H1 (cell line): ENCODE measurements at regions not wholly inside any gene's neighbourhood (a gene's known extent, or its start where the extent isn't known, plus 50 kb on each side); places are given as distances from the start of the nearest gene placed in this dataset.

Experiments
- CTCF ChIA-PET: fragments of 300-600 bp; sonication (Branson Sonifier 250); formaldehyde crosslinking; loops from one replicate; lab custom pipeline; 2021; ENCODE audit not compliant: partially characterized antibody; lab: Charles Lee
- POLR2A ChIA-PET: fragments of 300-600 bp; sonication (Branson Sonifier 250); formaldehyde crosslinking; loops from one replicate; lab custom pipeline; 2021; ENCODE audit warnings: inconsistent platforms; ENCODE audit not compliant: partially characterized antibody; lab: Charles Lee
- DNase-seq, 2 experiments: peaks; one replicate each; pipeline versions ENCODE4 v3.0.0 to v3.0.0-alpha.2; 2010 to 2022; ENCODE audit warnings: low spot score in 2 of 2, low read depth in 1 of 2, mixed read lengths in 1 of 2
- FAIRE-seq: peaks from 2 replicates; lab custom pipeline; 2011; peaks lifted over from hg19 to GRCh38; lab: Jason Lieb, UNC
- H2AFZ ChIP-seq: 2 replicates; pipeline ENCODE4 v1.8.1; 2012; ENCODE audit warnings: low read length, inconsistent platforms
- H2AK5ac ChIP-seq: 2 replicates; pipeline ENCODE4 v1.6.1; 2013; ENCODE audit warnings: low read depth, low read length
- H2BK120ac ChIP-seq: replicated peaks from 2 replicates; pipeline ENCODE3; 2013; ENCODE audit warnings: low read depth, low read length, inconsistent platforms
- H2BK12ac ChIP-seq: 2 replicates; pipeline ENCODE4 v1.6.1; 2013; ENCODE audit warnings: low read depth, low read length
- H2BK15ac ChIP-seq: 2 replicates; pipeline ENCODE4 v1.6.1; 2013; ENCODE audit warnings: low read length
- H2BK20ac ChIP-seq: 2 replicates; pipeline ENCODE4 v1.6.1; 2013; ENCODE audit warnings: low read length
- H2BK5ac ChIP-seq: 2 replicates; pipeline ENCODE4 v1.6.1; 2013; ENCODE audit warnings: low read depth, low read length
- H3K14ac ChIP-seq: 2 replicates; pipeline ENCODE4 v1.6.1; 2013; ENCODE audit warnings: inconsistent platforms; ENCODE audit not compliant: insufficient read length
- H3K18ac ChIP-seq: 2 replicates; pipeline ENCODE4 v1.6.1; 2013; ENCODE audit warnings: low read length; ENCODE audit errors: extremely low read depth
- H3K23ac ChIP-seq: 2 replicates; pipeline ENCODE4 v1.6.1; 2013; ENCODE audit warnings: inconsistent platforms; ENCODE audit not compliant: insufficient read length
- H3K23me2 ChIP-seq: 2 replicates; pipeline ENCODE4 v1.6.1; 2013; ENCODE audit warnings: low read depth, low read length
- H3K27ac ChIP-seq: 2 replicates; pipeline ENCODE4 v1.6.1; 2011; ENCODE audit warnings: low read depth, low read length, inconsistent platforms
- H3K27me3 ChIP-seq, 4 experiments: replicated peaks in 1 of 4; 1 replicate in 1 of 4; 2 replicates in 3 of 4; pipeline versions ENCODE4 v1.6.1 to v1.8.1; 2011 to 2013; ENCODE audit warnings: low read length in 3 of 4, mild to moderate bottlenecking in 3 of 4, inconsistent platforms in 2 of 4, mixed read lengths in 2 of 4, moderate library complexity in 1 of 4; ENCODE audit not compliant: control insufficient read depth in 3 of 4, insufficient read depth in 3 of 4; ENCODE audit errors: extremely low read depth in 1 of 4
- H3K36me3 ChIP-seq, 4 experiments: 2 replicates each; pipeline versions ENCODE4 v1.6.1 to v1.8.1; 2011 to 2013; ENCODE audit warnings: mild to moderate bottlenecking in 4 of 4, low read length in 3 of 4, moderate library complexity in 2 of 4, control low read depth in 1 of 4, inconsistent platforms in 1 of 4; ENCODE audit not compliant: insufficient read depth in 4 of 4, control insufficient read depth in 2 of 4
- H3K4ac ChIP-seq: replicated peaks from 2 replicates; pipeline ENCODE3; 2013; ENCODE audit warnings: low read length, low read depth, mixed read lengths, inconsistent platforms; ENCODE audit not compliant: insufficient read length
- H3K4me1 ChIP-seq, 4 experiments: replicated peaks in 1 of 4; 1 replicate in 1 of 4; 2 replicates in 3 of 4; pipeline versions ENCODE4 v1.6.1 to v1.8.1; 2011 to 2013; ENCODE audit warnings: low read length in 3 of 4, inconsistent platforms in 2 of 4, mixed read lengths in 1 of 4; ENCODE audit not compliant: insufficient read depth in 4 of 4, control insufficient read depth in 3 of 4
- H3K4me2 ChIP-seq, 2 experiments: 2 replicates each; pipeline versions ENCODE4 v1.6.1 to v1.8.1; 2011 to 2013; ENCODE audit warnings: low read depth in 2 of 2, low read length in 2 of 2, control low read depth in 1 of 2, inconsistent platforms in 1 of 2, mild to moderate bottlenecking in 1 of 2; ENCODE audit not compliant: insufficient read depth in 1 of 2
- H3K4me3 ChIP-seq, 4 experiments: fragments of 200-600, 300-600 bp in 1 of 4; sonication (generic), shearing (Covaris generic), sonication (Bioruptor Twin) in 1 of 4; 2 replicates each; pipeline versions ENCODE4 v1.5.1 to v1.8.1; 2011 to 2016; ENCODE audit warnings: low read length in 4 of 4, low read depth in 3 of 4, control low read depth in 2 of 4, inconsistent platforms in 2 of 4, mild to moderate bottlenecking in 2 of 4, mixed read lengths in 1 of 4, moderate library complexity in 1 of 4; ENCODE audit not compliant: insufficient read depth in 2 of 4; ENCODE audit errors: extremely low read depth in 1 of 4
- H3K56ac ChIP-seq: replicated peaks from 2 replicates; pipeline ENCODE3; 2013; ENCODE audit warnings: low read depth, mild to moderate bottlenecking, mixed read lengths, low read length, inconsistent platforms; ENCODE audit not compliant: insufficient read length
- H3K79me1 ChIP-seq: 2 replicates; pipeline ENCODE4 v1.6.1; 2013; ENCODE audit warnings: low read depth, low read length, control low read depth
- H3K79me2 ChIP-seq, 2 experiments: 2 replicates each; pipeline versions ENCODE4 v1.6.1 to v1.8.1; 2012 to 2013; ENCODE audit warnings: low read length in 2 of 2, mild to moderate bottlenecking in 2 of 2, inconsistent platforms in 1 of 2; ENCODE audit not compliant: insufficient read depth in 2 of 2, control insufficient read depth in 1 of 2
- H3K9ac ChIP-seq, 4 experiments: replicated peaks in 1 of 4; 1 replicate in 1 of 4; 2 replicates in 3 of 4; pipeline versions ENCODE4 v1.6.1 to v1.8.1; 2011 to 2013; ENCODE audit warnings: low read depth in 3 of 4, low read length in 3 of 4, control low read depth in 2 of 4, mild to moderate bottlenecking in 2 of 4, moderate library complexity in 2 of 4, inconsistent platforms in 1 of 4; ENCODE audit errors: extremely low read depth in 1 of 4
- H3K9me3 ChIP-seq, 2 experiments: 2 replicates each; pipeline versions ENCODE4 v1.6.1 to v1.8.1; 2012 to 2013; ENCODE audit warnings: mild to moderate bottlenecking in 2 of 2, moderate library complexity in 2 of 2, control low read depth in 1 of 2, inconsistent platforms in 1 of 2, low read depth in 1 of 2, low read length in 1 of 2, mixed read lengths in 1 of 2; ENCODE audit not compliant: insufficient read depth in 2 of 2
- H4K20me1 ChIP-seq, 2 experiments: replicated peaks in 1 of 2; 2 replicates each; pipeline versions ENCODE3 to v1.8.1; 2011 to 2013; ENCODE audit warnings: inconsistent platforms in 2 of 2, low read length in 2 of 2, mild to moderate bottlenecking in 1 of 2; ENCODE audit not compliant: insufficient read depth in 2 of 2, control insufficient read depth in 1 of 2
- H4K5ac ChIP-seq: 2 replicates; pipeline ENCODE4 v1.6.1; 2013; ENCODE audit warnings: low read length, low read depth, mixed read lengths, inconsistent platforms; ENCODE audit not compliant: insufficient read length
- H4K8ac ChIP-seq: 2 replicates; pipeline ENCODE4 v1.8.0; 2013; ENCODE audit warnings: mild to moderate bottlenecking, moderate library complexity, low read length, inconsistent platforms; ENCODE audit not compliant: insufficient read depth; ENCODE audit errors: extremely low read depth
- H4K91ac ChIP-seq: replicated peaks from 2 replicates; pipeline ENCODE3; 2013; ENCODE audit warnings: low read length, mixed read lengths, inconsistent platforms; ENCODE audit not compliant: insufficient read length
- EZH2 ChIP-seq: fragments of 200-600 bp; sonication (generic); IDR thresholded peaks from 2 replicates; pipeline ENCODE4 v1.7.1; 2012; ENCODE audit warnings: low read depth, mild to moderate bottlenecking, moderate library complexity, low read length, inconsistent platforms; ENCODE audit not compliant: severe bottlenecking
- GTF2F1 ChIP-seq: IDR thresholded peaks from 2 replicates; pipeline ENCODE4 v1.6.1; 2012; ENCODE audit warnings: low read depth, low read length, improper control_type of control experiment, borderline replicate concordance
- KDM4A ChIP-seq: IDR thresholded peaks from one replicate; pipeline ENCODE4 v1.7.1; 2012; ENCODE audit warnings: low read depth, mild to moderate bottlenecking, moderate library complexity, low read length, inconsistent platforms; ENCODE audit not compliant: severe bottlenecking
- RNF2 ChIP-seq: fragments of 200-900, 300-1000 bp; sonication (generic); IDR thresholded peaks from 2 replicates; pipeline ENCODE4 v1.7.1; 2016; ENCODE audit warnings: borderline replicate concordance, low read depth, mild to moderate bottlenecking, antibody characterized with exemption, low read length; ENCODE audit not compliant: poor library complexity, severe bottlenecking; ENCODE audit errors: missing control alignments
- TBP ChIP-seq: IDR thresholded peaks from 2 replicates; pipeline ENCODE4 v1.6.1; 2011; ENCODE audit warnings: low read depth, low read length, improper control_type of control experiment
- WGBS, 2 experiments: shearing (Covaris generic) in 1 of 2; methylation state at CpG; one replicate each; pipeline versions ENCODE4 v1.1.6 to v1.1.7; 2013 to 2015; ENCODE audit warnings: low lambda C conversion rate in 2 of 2, mixed read lengths in 2 of 2, inconsistent platforms in 1 of 2, low coverage in 1 of 2, missing lambda C conversion rate in 1 of 2; ENCODE audit not compliant: insufficient replicate concordance in 2 of 2, insufficient coverage in 1 of 2, insufficient read length in 1 of 2; ENCODE audit errors: extremely low coverage in 1 of 2, missing lambda C conversion rate in 1 of 2; 5-methylcytosine and 5-hydroxymethylcytosine counted together
- TF ChIP-seq, protein P1 (sequence below): IDR thresholded peaks from 2 replicates; pipeline ENCODE4 v1.6.1; 2012; ENCODE audit warnings: inconsistent platforms

DNA sequence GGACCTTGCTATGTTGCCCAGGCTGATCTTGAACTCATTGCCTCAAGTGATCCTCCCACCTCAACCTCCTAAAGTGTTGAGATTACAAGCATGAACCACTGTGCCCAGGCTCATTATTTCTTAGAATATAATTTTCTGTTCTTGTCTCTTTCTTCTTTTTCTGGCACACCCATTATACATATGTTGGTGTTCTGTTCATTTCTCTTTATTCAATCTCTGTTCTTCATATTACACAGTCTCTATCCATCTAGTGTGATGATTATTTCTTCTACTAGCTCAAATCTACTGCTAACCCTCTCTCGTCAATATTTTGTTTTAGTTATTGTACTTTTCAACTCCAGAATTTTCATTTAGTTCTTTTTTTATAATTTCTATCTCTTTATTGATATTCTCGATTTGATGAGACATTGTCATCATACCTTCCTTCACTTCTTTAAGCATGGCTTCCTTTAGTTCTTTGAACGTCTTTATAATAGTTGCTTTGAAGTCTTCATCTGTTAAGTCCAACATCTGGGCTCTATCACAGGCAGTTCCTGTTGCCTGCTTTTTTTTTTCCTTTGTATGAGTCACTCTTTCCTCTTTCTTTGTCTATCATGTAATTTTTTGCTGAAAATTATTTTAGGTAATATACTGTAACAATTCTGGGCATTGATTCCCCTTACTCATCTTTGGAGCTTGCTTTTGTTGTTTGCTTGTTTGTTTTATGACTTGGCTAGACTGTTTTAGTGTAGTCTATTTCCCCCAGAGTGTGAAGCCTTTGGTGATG is 196.4 kb upstream of the NABP1 start:
- Histone ChIP-seq H3K79me2 (no peaks in the 10 kb centered on the region), H2BK5ac (no peak overlapping the region), H4K91ac (no peak overlapping the region), H4K8ac (no peak overlapping the region), H3K56ac (no peak overlapping the region), H2AFZ (no peak overlapping the region), H3K4ac (no peak overlapping the region), H3K4me2 (no peak overlapping the region), H3K23me2 (no peaks in the 10 kb centered on the region; the same call in 1 of the 2 replicates), H3K18ac (no peak overlapping the region), H3K23ac (no peak overlapping the region), H3K4me1 (peaks cover 0 to 5% (median under 1%) of the 10 kb centered on the region in 4 experiments; a peak in 3 of 7 replicates), H4K20me1 (no peaks in the 10 kb centered on the region), H3K4me3 (no peak overlapping the region), H3K9me3 (peaks cover 0 to 10% of the 10 kb centered on the region in 2 experiments; a peak in 1 of 4 replicates), H3K14ac (no peak overlapping the region), H2BK120ac (no peak overlapping the region), H3K27me3 (no peaks in the 10 kb centered on the region), H3K79me1 (no peaks in the 10 kb centered on the region), H2AK5ac (no peak overlapping the region), H2BK20ac (no peak overlapping the region), H4K5ac (no peak overlapping the region), H3K9ac (no peak overlapping the region), H3K36me3 (no peaks in the 10 kb centered on the region), H2BK15ac (no peak overlapping the region), H2BK12ac (no peak overlapping the region), H3K27ac (no peak overlapping the region)
- ChIA-PET POLR2A (no interaction called here), CTCF (interaction anchor here (0.7 to 2.1 kb wide), 7 partner anchors 9 to 57 kb away, joined by 3 to 5 read pairs (median 3); no protein-coding TSS in a partner anchor)
- no peak for DNase-seq
- no peak for TF ChIP-seq RNF2
- TF ChIP-seq KDM4A: no peak
- no peak for TF ChIP-seq GTF2F1
- TF ChIP-seq TBP: no peak
- TF ChIP-seq, protein P1, sequence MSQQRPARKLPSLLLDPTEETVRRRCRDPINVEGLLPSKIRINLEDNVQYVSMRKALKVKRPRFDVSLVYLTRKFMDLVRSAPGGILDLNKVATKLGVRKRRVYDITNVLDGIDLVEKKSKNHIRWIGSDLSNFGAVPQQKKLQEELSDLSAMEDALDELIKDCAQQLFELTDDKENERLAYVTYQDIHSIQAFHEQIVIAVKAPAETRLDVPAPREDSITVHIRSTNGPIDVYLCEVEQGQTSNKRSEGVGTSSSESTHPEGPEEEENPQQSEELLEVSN: no peak
- no peak for TF ChIP-seq EZH2
- 91% methylated on average over 3 of the region's 3 CpGs; no CpG with 5 or more reads in 1 of the 2 experiments for WGBS, 2 experiments
- FAIRE-seq: no peak
